WERI-Rb-1 (cell line): ENCODE measurements at regions not wholly inside any gene's neighbourhood (a gene's known extent, or its start where the extent isn't known, plus 50 kb on each side); places are given as distances from the start of the nearest gene placed in this dataset.

Source experiments
- DNase-seq: peaks from one replicate; pipeline ENCODE4 v3.0.0-alpha.2; 2020
- H3K27ac ChIP-seq: fragments of 250-450 bp; sonication (Bioruptor Pico); 2 replicates; pipeline ENCODE4 v1.5.1; 2020; ENCODE audit warnings: mild to moderate bottlenecking, moderate library complexity
- H3K27me3 ChIP-seq: fragments of 250-450 bp; sonication (Bioruptor Pico); 2 replicates; pipeline ENCODE4 v1.5.1; 2021; ENCODE audit warnings: mild to moderate bottlenecking, low read depth, moderate library complexity; ENCODE audit not compliant: insufficient read depth, severe bottlenecking
- H3K36me3 ChIP-seq: fragments of 250-450 bp; sonication (Bioruptor Pico); 2 replicates; pipeline ENCODE4 v1.5.1; 2020; ENCODE audit warnings: mild to moderate bottlenecking, moderate library complexity
- H3K4me3 ChIP-seq: 2 replicates; pipeline ENCODE4 v1.5.1; 2011; ENCODE audit warnings: low read depth, mild to moderate bottlenecking, control low read depth, low read length
- H3K9me3 ChIP-seq: fragments of 250-450 bp; sonication (Bioruptor Pico); 2 replicates; pipeline ENCODE4 v1.5.1; 2021; ENCODE audit warnings: mild to moderate bottlenecking, moderate library complexity; ENCODE audit not compliant: severe bottlenecking
- TF ChIP-seq, protein P1 (sequence below): IDR thresholded peaks from 2 replicates; pipeline ENCODE4 v1.5.1; 2011; ENCODE audit warnings: low read depth, mild to moderate bottlenecking, control low read depth, inconsistent platforms, low read length

DNA sequence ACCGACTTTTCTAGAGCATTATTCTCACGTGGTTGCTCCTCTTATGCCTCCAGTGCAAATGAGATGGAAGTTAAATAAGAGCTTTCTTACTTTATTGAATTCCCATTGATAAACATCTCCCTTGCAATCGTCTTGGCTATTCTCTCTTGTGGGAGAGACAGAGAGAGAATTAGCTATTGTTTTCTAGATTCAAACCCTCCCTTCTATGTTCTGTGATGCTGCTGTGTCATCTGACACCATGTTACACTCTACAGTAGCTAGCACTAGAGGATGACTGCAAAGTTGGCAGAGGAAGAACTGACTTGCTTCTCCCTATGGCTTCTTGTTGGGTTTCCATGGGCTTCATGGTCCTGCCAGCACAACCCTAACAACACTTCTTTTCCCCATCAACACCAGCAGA, 134.6 kb upstream of the RANBP3L start:
- no peaks in the 10 kb centered on the region for H3K36me3 ChIP-seq
- H3K27me3 ChIP-seq, result no peaks in the 10 kb centered on the region
- H3K27ac ChIP-seq, result no peak overlapping the region
- TF ChIP-seq, protein P1, sequence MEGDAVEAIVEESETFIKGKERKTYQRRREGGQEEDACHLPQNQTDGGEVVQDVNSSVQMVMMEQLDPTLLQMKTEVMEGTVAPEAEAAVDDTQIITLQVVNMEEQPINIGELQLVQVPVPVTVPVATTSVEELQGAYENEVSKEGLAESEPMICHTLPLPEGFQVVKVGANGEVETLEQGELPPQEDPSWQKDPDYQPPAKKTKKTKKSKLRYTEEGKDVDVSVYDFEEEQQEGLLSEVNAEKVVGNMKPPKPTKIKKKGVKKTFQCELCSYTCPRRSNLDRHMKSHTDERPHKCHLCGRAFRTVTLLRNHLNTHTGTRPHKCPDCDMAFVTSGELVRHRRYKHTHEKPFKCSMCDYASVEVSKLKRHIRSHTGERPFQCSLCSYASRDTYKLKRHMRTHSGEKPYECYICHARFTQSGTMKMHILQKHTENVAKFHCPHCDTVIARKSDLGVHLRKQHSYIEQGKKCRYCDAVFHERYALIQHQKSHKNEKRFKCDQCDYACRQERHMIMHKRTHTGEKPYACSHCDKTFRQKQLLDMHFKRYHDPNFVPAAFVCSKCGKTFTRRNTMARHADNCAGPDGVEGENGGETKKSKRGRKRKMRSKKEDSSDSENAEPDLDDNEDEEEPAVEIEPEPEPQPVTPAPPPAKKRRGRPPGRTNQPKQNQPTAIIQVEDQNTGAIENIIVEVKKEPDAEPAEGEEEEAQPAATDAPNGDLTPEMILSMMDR, result no peak
- DNase-seq, result no peak
- H3K4me3 ChIP-seq, result no peak overlapping the region
- no peaks in the 10 kb centered on the region for H3K9me3 ChIP-seq

- DNase-seq, result no peak
- no peaks in the 10 kb centered on the region for H3K27me3 ChIP-seq
- TF ChIP-seq, protein P1, result no peak
- H3K36me3 ChIP-seq, result no peaks in the 10 kb centered on the region
- H3K4me3 ChIP-seq, result no peak overlapping the region
- H3K9me3 ChIP-seq, result no peaks in the 10 kb centered on the region
- H3K27ac ChIP-seq, result no peak overlapping the region
These were observed 137.3 kb upstream of the RANBP3L start for GRCh38 chr5:36438765-36439561.

DNA sequence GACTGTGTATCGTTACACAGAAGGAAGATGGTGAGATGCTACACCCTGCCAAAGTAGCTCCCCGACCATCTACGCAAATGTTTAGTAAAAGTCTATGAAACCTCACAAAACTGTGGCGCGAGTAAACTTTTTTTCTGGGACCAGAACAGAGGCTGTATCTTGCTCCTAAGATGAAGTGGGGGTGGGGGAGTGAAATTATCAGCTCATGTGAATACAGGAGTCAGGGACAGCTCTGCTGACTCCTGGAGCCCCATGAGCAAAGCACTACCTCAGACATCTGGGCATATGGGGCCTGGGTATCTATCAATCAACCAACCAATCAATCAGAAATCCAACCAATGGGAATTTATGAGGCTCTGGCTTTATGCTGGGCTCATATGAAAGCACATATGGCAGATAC, 138.6 kb upstream of the RANBP3L start:
- no peak for DNase-seq
- Histone ChIP-seq H3K4me3 (no peak overlapping the region), H3K36me3 (no peaks in the 10 kb centered on the region), H3K9me3 (no peaks in the 10 kb centered on the region), H3K27me3 (no peaks in the 10 kb centered on the region), H3K27ac (no peak overlapping the region)
- TF ChIP-seq, protein P1, result no peak

DNA sequence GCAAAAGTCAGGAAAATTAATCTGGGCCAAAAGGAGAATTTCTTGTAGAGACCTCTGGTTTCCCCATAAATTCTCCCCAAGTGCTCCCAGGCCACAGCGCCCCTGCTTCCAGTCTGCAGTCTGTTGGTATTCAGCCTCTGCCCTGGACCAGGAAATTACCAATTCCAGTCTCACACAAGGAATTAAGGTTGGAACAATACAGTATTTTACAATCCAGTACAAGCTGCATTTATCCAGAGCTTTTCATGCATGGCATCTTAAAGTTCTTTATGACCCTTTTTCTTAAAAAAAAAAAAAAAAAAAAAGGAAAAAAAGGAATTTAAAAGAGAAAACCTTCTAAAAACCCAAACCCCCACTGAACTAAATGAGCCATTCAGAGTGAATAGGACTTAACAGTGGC, 139.6 kb upstream of the RANBP3L start:
- TF ChIP-seq, protein P1, result no peak
- no peak for DNase-seq
- H3K9me3 ChIP-seq, result no peaks in the 10 kb centered on the region
- no peak overlapping the region for H3K4me3 ChIP-seq
- no peaks in the 10 kb centered on the region for H3K36me3 ChIP-seq
- no peaks in the 10 kb centered on the region for H3K27me3 ChIP-seq
- H3K27ac ChIP-seq, result no peak overlapping the region

DNA sequence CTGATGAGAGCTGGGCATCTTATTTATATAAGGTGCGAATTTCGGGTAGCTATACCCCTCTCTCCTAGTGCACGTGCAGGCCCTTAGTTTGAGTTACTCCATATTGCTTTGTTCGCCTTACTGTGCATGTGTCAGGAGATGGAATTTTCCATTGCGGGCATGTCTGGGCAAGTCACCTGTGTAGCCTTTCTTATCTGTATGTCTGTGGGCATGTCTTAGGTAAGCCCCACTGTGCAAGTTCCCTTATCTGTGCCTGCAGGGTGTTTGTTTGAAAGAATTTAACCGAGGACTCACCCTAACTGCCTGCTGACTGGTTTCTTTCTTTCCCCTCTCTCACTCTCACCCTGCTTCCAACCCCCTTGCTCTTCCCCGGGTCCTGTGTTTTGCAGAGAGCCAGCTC, 140.7 kb upstream of the RANBP3L start:
- TF ChIP-seq, protein P1, result no peak
- H3K9me3 ChIP-seq, result no peaks in the 10 kb centered on the region
- H3K27ac ChIP-seq, result peak overlapping the region; percentile 51
- H3K27me3 ChIP-seq, result no peaks in the 10 kb centered on the region
- no peaks in the 10 kb centered on the region for H3K36me3 ChIP-seq
- no peak overlapping the region for H3K4me3 ChIP-seq
- peak; percentile 40 for DNase-seq

DNA sequence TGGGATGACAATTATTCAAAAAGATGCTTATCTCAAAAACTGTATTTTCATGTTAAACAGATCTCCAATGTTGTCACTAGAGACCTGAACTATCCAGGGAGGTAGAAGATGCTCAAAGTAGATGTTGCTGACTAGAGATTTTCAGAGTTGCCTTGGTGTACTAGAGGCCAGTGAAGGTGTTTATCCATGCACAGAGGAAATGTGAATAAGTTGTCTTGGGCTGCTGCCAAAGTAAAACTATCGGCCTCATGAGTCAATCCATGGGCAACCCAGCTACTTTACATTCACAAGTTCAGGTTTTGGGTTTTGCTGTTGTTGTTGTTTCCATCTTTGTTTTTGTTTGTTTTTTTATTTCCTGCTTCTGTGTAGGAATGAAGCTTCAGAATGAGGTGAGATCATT, 141.1 kb upstream of the RANBP3L start:
- no peaks in the 10 kb centered on the region for H3K36me3 ChIP-seq
- TF ChIP-seq, protein P1, result no peak
- no peak for DNase-seq
- no peaks in the 10 kb centered on the region for H3K9me3 ChIP-seq
- peak overlapping the region; percentile 51 for H3K27ac ChIP-seq
- H3K4me3 ChIP-seq, result no peak overlapping the region
- no peaks in the 10 kb centered on the region for H3K27me3 ChIP-seq
